SU-DHL-6 (cell line): ENCODE measurements at regions not wholly inside any gene's neighbourhood (a gene's known extent, or its start where the extent isn't known, plus 50 kb on each side); places are given as distances from the start of the nearest gene placed in this dataset.

Experiments used
- H2AFZ ChIP-seq: fragments of 200-600 bp; sonication (generic); 2 replicates; pipeline ENCODE4 v1.6.1; 2014; ENCODE audit warnings: low read depth, mild to moderate bottlenecking, moderate library complexity, mixed read lengths, antibody characterized with exemption, low read length; ENCODE audit not compliant: severe bottlenecking
- H3F3A ChIP-seq: fragments of 200-600 bp; shearing (Covaris generic); 2 replicates; pipeline ENCODE4 v1.6.0; 2016; ENCODE audit warnings: antibody characterized with exemption, mild to moderate bottlenecking; ENCODE audit not compliant: insufficient read depth
- H3K27ac ChIP-seq: fragments of 200-600 bp; sonication (generic); 2 replicates; pipeline ENCODE4 v1.5.1; 2016; ENCODE audit warnings: low read depth, mild to moderate bottlenecking, low read length, moderate library complexity, mixed read lengths
- H3K27me3 ChIP-seq: fragments of 200-600 bp; sonication (generic), shearing (Covaris generic); 2 replicates; pipeline ENCODE4 v1.6.0; 2014; ENCODE audit warnings: mild to moderate bottlenecking, low read length
- H3K36me3 ChIP-seq: fragments of 200-600 bp; sonication (generic); 2 replicates; pipeline ENCODE4 v1.6.1; 2014; ENCODE audit warnings: mild to moderate bottlenecking, low read length, mixed read lengths
- H3K4me2 ChIP-seq: fragments of 300-600, 200-600 bp; shearing (Covaris generic), sonication (generic); 2 replicates; pipeline ENCODE4 v1.6.0; 2014; ENCODE audit warnings: low read length, low read depth, mild to moderate bottlenecking; ENCODE audit not compliant: poor library complexity, severe bottlenecking
- H3K4me3 ChIP-seq: fragments of 200-600 bp; sonication (generic); 2 replicates; pipeline ENCODE4 v1.5.1; 2014; ENCODE audit warnings: antibody characterized with exemption, low read length, mild to moderate bottlenecking, mixed read lengths; ENCODE audit not compliant: insufficient read depth, poor library complexity, severe bottlenecking
- H3K79me2 ChIP-seq: fragments of 200-600 bp; sonication (generic); 2 replicates; pipeline ENCODE4 v1.6.1; 2014; ENCODE audit warnings: mild to moderate bottlenecking, low read length, moderate library complexity; ENCODE audit not compliant: insufficient read depth
- H3K9ac ChIP-seq: fragments of 200-600 bp; sonication (generic); 2 replicates; pipeline ENCODE4 v1.7.0; 2014; ENCODE audit warnings: mild to moderate bottlenecking, low read length
- H3K9me2 ChIP-seq: fragments of 200-600 bp; sonication (generic); replicated peaks from 2 replicates; pipeline ENCODE4 v1.6.1; 2014; ENCODE audit warnings: low read length; ENCODE audit not compliant: insufficient read depth
- H3K9me3 ChIP-seq: fragments of 200-600 bp; sonication (generic); 2 replicates; pipeline ENCODE4 v1.6.1; 2014; ENCODE audit warnings: low read length, mixed read lengths; ENCODE audit not compliant: insufficient read depth
- H4K20me1 ChIP-seq: fragments of 200-600 bp; sonication (generic); 2 replicates; pipeline ENCODE4 v1.6.1; 2014; ENCODE audit warnings: low read depth, mild to moderate bottlenecking, antibody characterized with exemption, low read length, moderate library complexity, mixed read lengths
- EZH2phosphoT487 ChIP-seq: fragments of 200-600 bp; sonication (generic), shearing (Covaris generic); conservative IDR thresholded peaks from 2 replicates; pipeline ENCODE4 v1.6.1; 2018; ENCODE audit warnings: mild to moderate bottlenecking, antibody characterized with exemption, low read length, moderate library complexity, mixed read lengths
- TF ChIP-seq, protein P1 (sequence below): fragments of 200-600 bp; sonication (generic); IDR thresholded peaks from one replicate; pipeline ENCODE4 v1.5.1; 2017; ENCODE audit warnings: antibody characterized with exemption, mild to moderate bottlenecking, low read length, moderate library complexity; ENCODE audit not compliant: insufficient read depth, poor library complexity, severe bottlenecking

DNA sequence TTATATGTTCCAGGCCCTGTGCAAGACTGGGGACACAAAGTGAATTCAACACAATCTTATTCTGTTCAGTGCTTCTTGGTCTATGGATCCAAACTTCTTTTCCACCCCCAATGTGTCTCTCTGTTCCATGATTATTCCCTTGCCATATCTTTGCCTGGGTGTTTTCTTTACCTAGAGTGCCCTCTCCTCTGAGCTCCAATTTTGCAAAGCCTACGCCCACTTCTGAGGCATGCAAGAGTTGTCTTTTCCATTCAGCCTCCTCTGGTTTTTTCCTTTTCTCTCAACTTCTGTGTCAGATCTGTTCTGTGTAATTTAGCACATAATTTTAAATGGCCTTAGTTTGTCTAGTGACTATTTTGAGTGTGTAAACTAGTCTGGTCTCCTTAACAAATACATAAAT is 72.8 kb upstream of the PLCL2 start:
- TF ChIP-seq, protein P1, sequence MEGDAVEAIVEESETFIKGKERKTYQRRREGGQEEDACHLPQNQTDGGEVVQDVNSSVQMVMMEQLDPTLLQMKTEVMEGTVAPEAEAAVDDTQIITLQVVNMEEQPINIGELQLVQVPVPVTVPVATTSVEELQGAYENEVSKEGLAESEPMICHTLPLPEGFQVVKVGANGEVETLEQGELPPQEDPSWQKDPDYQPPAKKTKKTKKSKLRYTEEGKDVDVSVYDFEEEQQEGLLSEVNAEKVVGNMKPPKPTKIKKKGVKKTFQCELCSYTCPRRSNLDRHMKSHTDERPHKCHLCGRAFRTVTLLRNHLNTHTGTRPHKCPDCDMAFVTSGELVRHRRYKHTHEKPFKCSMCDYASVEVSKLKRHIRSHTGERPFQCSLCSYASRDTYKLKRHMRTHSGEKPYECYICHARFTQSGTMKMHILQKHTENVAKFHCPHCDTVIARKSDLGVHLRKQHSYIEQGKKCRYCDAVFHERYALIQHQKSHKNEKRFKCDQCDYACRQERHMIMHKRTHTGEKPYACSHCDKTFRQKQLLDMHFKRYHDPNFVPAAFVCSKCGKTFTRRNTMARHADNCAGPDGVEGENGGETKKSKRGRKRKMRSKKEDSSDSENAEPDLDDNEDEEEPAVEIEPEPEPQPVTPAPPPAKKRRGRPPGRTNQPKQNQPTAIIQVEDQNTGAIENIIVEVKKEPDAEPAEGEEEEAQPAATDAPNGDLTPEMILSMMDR: no peak
- no peak for TF ChIP-seq EZH2phosphoT487
- no peak overlapping the region for H2AFZ ChIP-seq
- H3K27me3 ChIP-seq: no peaks in the 10 kb centered on the region
- no peaks in the 10 kb centered on the region for H3K36me3 ChIP-seq
- no peaks in the 10 kb centered on the region for H4K20me1 ChIP-seq
- no peaks in the 10 kb centered on the region for H3K9me3 ChIP-seq
- H3K4me3 ChIP-seq: no peak overlapping the region
- H3K27ac ChIP-seq: no peak overlapping the region
- H3K9me2 ChIP-seq: no peaks in the 10 kb centered on the region
- no peak overlapping the region for H3K9ac ChIP-seq
- H3K79me2 ChIP-seq: no peaks in the 10 kb centered on the region
- H3K4me2 ChIP-seq: no peak overlapping the region
- no peaks in the 10 kb centered on the region for H3F3A ChIP-seq

DNA sequence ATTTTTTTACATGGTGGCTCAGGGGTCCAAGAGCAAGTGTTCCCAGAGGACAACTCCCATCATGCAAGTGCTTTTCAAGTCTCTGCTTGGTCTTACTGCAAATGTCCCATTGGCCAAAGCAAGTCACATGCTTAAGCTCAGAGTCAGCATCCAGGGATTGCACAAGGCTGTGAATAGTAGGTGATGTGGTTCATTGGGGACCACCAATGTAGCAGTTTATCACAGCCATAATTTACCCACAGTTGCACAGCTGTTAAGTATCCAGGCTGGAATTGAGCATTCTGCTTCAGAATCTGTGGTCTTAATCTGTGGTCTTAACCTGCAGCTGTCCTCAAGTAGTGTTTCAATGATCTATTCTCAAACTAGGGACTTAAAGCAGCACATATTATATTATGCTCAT is 71.4 kb upstream of the PLCL2 start:
- no peak overlapping the region for H3K9ac ChIP-seq
- H3K79me2 ChIP-seq: no peaks in the 10 kb centered on the region
- H3K27me3 ChIP-seq: no peaks in the 10 kb centered on the region
- H3K27ac ChIP-seq: no peak overlapping the region
- H3K4me2 ChIP-seq: no peak overlapping the region
- H3K9me3 ChIP-seq: no peaks in the 10 kb centered on the region
- TF ChIP-seq, protein P1: no peak
- TF ChIP-seq EZH2phosphoT487: no peak
- H3K9me2 ChIP-seq: no peaks in the 10 kb centered on the region
- H4K20me1 ChIP-seq: no peaks in the 10 kb centered on the region
- H2AFZ ChIP-seq: no peak overlapping the region
- no peaks in the 10 kb centered on the region for H3K36me3 ChIP-seq
- H3F3A ChIP-seq: no peaks in the 10 kb centered on the region
- H3K4me3 ChIP-seq: no peak overlapping the region

DNA sequence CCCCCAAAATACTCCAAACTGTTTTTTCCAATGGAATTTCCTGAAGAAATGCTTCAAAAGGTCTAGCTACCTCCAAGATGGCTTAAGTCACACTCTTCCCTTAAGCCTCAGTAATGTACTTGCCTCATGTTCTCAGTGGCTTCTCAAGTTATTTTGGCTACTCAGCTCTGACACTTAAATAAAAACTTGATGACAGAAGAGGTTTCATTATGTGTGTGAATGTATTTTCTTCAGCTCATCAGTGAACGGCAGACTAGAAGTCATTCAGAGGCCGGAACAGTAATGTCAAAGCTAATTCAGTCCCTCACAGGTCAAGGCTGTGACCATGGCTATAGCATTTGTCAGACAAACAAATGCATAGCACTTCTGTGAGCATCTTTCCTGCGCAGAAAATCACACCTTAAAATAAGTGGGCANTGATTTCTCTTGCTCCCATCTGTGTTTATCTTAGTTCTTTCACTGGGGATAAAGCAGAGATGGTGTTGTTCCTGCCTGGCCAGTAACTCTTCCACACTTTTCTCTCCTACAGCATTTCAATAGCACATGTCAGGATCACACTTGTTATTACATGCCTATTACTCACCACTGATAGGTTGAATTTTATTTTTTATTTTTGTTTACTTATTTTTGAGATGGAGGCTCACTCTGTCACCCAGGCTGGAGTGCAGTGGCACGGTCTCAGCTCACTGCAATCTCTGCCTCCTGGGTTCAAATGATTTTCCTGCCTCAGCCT is 68.5 kb upstream of the PLCL2 start:
- H3K27me3 ChIP-seq: no peaks in the 10 kb centered on the region
- H4K20me1 ChIP-seq: no peaks in the 10 kb centered on the region
- no peaks in the 10 kb centered on the region for H3K79me2 ChIP-seq
- no peaks in the 10 kb centered on the region for H3K9me2 ChIP-seq
- no peak overlapping the region for H3K27ac ChIP-seq
- H3K4me3 ChIP-seq: no peak overlapping the region
- H2AFZ ChIP-seq: no peak overlapping the region
- H3K4me2 ChIP-seq: no peak overlapping the region
- no peaks in the 10 kb centered on the region for H3K9me3 ChIP-seq
- no peaks in the 10 kb centered on the region for H3F3A ChIP-seq
- H3K9ac ChIP-seq: no peak overlapping the region
- no peaks in the 10 kb centered on the region for H3K36me3 ChIP-seq
- no peak for TF ChIP-seq EZH2phosphoT487
- TF ChIP-seq, protein P1: no peak
